GM12865 (cell line): ENCODE measurements at regions not wholly inside any gene's neighbourhood (a gene's known extent, or its start where the extent isn't known, plus 50 kb on each side); places are given as distances from the start of the nearest gene placed in this dataset.
"Not testable (repeated sequence)": the region's sequence is repeated elsewhere in the genome, so short reads cannot be mapped to it uniquely, and the experiment has no call there.

Experiments
- DNase-seq: peaks from one replicate; pipeline ENCODE4 v3.0.0; 2010; ENCODE audit warnings: low read depth
- H3K4me3 ChIP-seq: 2 replicates; pipeline ENCODE4 v1.5.1; 2011; ENCODE audit warnings: mild to moderate bottlenecking, low read depth, low read length, control low read depth
- TF ChIP-seq, protein P1 (sequence below): IDR thresholded peaks from 2 replicates; pipeline ENCODE4 v1.5.1; 2011; ENCODE audit warnings: low read length, control low read depth, low read depth, inconsistent platforms; ENCODE audit not compliant: insufficient read depth; ENCODE audit errors: missing control alignments

DNA sequence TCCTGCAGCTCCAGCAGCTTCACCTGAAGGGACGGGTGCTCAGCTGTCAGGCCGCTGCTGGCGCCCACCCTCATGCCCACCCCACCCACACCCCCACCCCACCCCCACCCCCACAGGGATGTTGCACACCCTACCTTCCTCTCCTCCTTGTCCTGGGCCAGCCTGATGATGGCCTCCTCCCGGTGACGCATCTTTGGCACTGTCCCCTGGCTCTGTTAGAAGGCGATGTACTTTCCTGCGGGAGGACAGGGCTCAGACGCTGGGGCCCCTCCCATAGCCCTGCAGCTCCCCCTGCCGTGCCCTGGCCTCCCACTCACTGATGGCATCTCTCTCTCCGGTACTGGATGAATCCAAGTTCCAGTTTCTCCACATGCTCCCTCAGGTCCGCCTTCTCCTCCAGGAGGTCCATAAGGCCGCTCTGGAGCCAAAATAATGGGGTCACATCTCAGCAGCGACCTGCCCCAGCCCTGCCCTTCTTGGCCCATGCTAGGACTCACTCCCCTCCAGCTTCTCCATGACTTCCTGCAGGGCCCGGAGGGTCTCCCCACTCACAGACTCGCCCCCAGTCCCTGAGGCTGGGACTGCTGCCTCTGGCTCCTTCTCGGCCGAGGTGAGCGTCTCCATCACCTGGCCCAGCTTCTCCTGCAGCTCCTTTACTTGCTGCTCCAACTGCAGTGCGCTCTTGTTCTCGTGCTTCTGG is 55.2 kb downstream of the GOLGA8B start:
- H3K4me3 ChIP-seq, DNase-seq: not testable (repeated sequence)

DNA sequence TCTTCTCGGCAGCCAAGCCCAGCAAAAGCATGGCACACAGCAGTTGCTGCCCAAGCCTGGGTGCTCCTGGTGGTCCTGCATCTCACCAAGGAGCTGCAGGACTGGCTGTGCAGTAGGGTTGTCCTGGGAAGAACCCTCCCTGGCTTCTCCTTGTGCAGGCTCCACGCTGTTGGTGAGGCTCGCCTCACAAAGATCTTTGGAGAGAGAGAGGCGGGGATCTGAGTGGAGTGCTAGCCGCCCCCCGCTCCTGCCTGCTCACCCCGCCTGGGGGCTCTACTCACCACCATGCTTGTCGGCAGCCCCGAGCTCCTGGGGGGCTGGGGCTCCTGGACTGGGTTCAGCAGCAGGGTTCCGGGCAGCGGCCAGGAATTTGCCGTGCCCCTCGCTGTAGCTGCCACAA is 55.8 kb downstream of the GOLGA8B start:
- not testable (repeated sequence) for DNase-seq, H3K4me3 ChIP-seq

DNA sequence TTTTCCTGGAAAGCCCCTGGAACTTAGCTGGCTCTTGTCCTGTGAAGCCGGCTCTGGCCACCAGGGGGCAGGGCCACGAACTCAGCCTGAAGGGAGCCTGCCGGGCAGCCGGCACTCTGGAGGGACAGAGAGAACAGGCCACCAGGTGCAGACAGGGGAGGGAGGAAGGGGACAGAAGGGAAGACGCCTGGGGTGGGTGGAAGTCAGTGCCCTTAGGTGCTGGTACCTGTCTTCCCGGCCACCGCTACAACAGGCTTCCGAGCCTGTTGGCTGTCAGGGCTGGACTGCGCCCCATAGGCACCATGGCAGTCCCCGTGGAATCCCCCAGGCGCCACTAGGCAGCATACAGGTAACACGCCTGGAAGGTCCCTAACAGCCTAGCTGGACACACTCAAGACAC is 59.6 kb downstream of the GOLGA8B start:
- not testable (repeated sequence) for DNase-seq, H3K4me3 ChIP-seq

DNA sequence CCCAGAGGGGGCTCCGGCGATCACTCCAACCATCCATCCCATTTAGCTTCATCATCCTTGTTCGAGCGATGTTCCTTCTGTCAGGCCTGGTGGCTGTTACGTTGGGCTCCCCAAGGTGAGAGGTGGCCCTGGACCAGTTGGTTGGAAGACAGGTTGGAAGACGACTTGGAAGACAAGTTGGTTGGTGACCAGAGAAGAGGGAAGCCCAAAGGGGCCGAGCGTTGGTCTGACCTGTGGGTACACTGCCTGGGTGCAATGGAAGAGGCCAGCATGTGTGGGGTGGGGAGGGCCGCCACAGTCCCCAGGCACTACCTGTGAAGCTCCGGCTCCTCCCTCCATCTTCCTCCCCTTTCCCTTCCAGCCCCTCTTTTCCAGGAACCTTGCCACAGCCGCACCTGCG is 60.9 kb downstream of the GOLGA8B start:
- not testable (repeated sequence) for DNase-seq, H3K4me3 ChIP-seq

DNA sequence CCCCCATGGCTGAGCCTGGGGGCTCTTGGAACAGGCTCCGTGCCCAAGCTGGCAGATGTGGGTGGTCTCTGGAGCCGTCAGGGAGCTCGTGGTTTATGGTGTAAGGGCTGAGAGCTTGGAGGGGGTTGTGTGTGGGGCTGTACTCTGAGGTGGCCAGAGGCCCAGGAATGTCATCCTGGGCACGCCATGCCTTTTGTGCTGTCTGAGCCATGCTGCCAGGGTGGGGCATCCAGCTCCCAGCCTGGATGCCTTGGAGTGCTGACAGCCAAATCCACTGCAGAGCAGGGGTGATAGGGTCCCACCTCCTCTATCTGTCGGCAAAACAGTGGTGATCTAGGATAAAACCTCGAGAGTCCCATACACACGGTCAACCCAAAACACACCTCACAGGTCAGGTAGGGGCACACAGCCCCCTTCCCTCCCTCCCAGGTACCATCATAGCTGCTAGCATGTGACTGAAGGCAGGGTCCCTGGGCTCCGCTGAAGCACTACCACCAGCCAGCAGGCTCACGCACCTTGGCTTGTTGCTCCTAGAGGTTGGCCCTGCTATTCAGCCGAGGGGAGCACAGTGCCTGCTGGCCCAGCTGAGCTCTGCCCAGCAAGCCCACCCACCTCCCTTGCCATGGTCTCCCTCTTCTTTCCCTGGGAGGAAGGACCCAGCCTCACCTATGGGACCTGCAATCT is 61.5 kb downstream of the GOLGA8B start:
- not testable (repeated sequence) for H3K4me3 ChIP-seq, DNase-seq

DNA sequence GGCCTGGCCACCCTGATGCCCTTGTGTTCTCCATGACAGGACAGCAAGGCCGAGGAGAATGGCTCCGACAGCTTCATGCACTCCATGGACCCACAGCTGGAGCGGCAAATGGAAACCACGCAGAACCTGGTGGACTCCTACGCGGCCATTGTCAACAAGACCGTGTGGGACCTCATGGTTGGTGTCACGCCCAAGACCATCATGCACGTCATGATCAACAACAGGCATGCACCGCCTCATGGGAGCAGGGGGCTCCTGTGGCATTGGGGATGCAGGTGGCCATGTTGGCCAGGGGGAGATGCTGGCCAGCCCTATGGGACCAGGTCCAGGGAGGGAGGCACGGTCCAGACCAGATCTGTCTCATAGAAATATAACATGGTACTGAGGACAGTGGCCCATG is 62.9 kb downstream of the GOLGA8B start:
- TF ChIP-seq, protein P1, sequence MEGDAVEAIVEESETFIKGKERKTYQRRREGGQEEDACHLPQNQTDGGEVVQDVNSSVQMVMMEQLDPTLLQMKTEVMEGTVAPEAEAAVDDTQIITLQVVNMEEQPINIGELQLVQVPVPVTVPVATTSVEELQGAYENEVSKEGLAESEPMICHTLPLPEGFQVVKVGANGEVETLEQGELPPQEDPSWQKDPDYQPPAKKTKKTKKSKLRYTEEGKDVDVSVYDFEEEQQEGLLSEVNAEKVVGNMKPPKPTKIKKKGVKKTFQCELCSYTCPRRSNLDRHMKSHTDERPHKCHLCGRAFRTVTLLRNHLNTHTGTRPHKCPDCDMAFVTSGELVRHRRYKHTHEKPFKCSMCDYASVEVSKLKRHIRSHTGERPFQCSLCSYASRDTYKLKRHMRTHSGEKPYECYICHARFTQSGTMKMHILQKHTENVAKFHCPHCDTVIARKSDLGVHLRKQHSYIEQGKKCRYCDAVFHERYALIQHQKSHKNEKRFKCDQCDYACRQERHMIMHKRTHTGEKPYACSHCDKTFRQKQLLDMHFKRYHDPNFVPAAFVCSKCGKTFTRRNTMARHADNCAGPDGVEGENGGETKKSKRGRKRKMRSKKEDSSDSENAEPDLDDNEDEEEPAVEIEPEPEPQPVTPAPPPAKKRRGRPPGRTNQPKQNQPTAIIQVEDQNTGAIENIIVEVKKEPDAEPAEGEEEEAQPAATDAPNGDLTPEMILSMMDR, result no peak
- no peak overlapping the region for H3K4me3 ChIP-seq
- no peak for DNase-seq

DNA sequence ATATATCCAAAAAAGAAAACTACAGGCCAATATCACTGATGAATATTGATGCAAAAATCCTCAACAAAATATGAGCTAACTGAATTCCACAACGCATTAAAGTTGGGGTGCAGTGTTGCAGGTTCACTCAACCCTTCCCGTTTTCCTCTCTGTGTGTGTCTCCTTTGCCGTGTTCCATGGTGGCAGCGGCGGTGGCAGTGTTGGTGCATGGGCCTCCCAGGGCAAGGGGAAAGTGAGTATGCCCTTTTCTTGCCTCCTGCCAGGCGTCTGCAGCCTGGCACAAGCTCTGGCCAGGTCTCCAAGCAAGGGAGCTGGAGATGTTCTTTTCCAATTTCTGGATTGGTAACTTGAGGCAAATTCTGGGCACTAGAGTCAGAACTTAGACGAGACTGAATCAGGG is 63.4 kb downstream of the GOLGA8B start:
- H3K4me3 ChIP-seq, DNase-seq: not testable (repeated sequence)

DNA sequence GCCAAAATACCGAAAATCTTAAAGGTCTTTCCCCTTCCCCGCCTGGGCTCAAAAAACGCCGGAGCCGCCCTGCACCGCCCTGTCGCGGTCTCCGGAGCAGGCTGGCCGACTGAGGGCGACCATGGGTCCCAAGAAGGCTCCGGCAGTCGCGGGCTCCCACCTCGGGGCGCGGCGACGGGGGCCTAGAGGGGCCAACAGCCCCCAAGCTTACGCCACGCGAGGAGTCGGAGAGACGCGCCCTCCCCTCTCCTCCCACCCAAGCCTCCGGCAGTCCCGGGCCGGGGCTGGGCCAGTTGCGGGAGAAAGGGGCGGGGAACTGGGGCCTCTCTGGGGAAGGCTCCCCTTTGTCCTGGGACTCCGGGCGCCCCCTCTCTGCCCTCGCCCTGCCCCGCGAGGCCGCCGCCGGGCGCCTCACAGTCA is 69.2 kb downstream of the GOLGA8B start:
- TF ChIP-seq, protein P1, result no peak
- peak overlapping the region; percentile 72 for H3K4me3 ChIP-seq
- peak; percentile 23 for DNase-seq

DNA sequence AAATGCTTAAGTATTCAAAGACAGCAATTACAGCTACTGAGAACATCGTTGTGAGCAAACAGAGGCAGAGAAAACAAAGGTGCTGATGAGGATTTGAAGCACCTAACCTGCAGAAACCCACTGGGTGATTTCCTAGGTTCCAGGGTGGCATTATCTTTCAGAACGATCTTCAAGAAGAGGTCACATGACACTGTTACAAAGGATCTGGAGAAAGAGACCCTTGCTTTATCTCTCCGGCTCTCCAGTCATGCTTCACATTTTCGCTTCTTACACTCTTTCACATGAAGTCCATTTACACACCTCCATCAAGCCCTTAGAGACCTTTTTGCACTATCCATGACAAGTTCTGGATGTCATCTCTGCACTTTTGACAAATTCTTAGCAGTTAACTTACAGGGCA is 70.8 kb downstream of the GOLGA8B start:
- DNase-seq, result no peak

DNA sequence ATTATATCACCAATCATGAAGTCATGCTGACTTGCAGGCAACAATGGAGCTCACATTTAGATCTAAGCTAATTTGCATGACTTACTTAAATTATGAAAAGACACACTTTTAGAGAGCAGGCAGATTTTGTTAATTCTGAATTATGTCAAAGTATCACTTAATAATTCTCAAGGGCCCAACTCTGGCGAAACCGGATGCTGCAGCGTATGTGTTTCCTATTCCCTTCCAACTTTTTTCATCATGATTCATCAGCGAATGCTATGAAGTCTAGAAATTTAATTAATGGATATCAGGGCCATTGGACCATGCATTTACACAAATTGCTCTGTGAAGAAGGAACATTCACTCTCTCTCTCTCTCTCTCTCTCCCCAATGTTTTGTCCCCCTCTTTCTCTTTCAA is 63.5 kb upstream of the GOLGA8A start:
- no peak overlapping the region for H3K4me3 ChIP-seq
- DNase-seq, result no peak
- TF ChIP-seq, protein P1, result no peak

More for the DNA sequence above, 70.8 kb downstream of the GOLGA8B start:
- TF ChIP-seq, protein P1, result no peak
- no peak overlapping the region for H3K4me3 ChIP-seq
